GM19043 (cell line): ENCODE measurements at regions not wholly inside any gene's neighbourhood (a gene's known extent, or its start where the extent isn't known, plus 50 kb on each side); places are given as distances from the start of the nearest gene placed in this dataset.

Experiments used
- ATAC-seq: cut with Tn5 transposase; IDR thresholded peaks from one replicate; pipeline ENCODE4 v1.9.1; 2021; ENCODE audit warnings: low read depth; ENCODE audit not compliant: unreplicated experiment

GRCh38 chr15:98403569-98403968, 244.8 kb upstream of the IGF1R start:
- no peak for ATAC-seq

- ATAC-seq: no peak
Observed at GRCh38 chr15:98405013-98405412, 243.3 kb upstream of the IGF1R start.

GRCh38 chr15:98408231-98408630, 240.1 kb upstream of the IGF1R start:
- no peak for ATAC-seq

- ATAC-seq: no peak
Observed at GRCh38 chr15:98410328-98410727, 238.0 kb upstream of the IGF1R start.

GRCh38 chr15:98412852-98413251, 235.5 kb upstream of the IGF1R start:
- no peak for ATAC-seq

- ATAC-seq: no peak
Observed at GRCh38 chr15:98413933-98414546, 234.3 kb upstream of the IGF1R start.

- no peak for ATAC-seq
Observed at GRCh38 chr15:98416222-98416855, 232.0 kb upstream of the IGF1R start.

GRCh38 chr15:98417346-98417745, 231.0 kb upstream of the IGF1R start:
- no peak for ATAC-seq

GRCh38 chr15:98418122-98418521, 230.2 kb upstream of the IGF1R start:
- ATAC-seq: no peak

- ATAC-seq: no peak
Observed at GRCh38 chr15:98419173-98419780, 229.1 kb upstream of the IGF1R start.

- ATAC-seq: no peak
Observed at GRCh38 chr15:98420837-98421236, 227.5 kb upstream of the IGF1R start.

- peak; percentile 75 for ATAC-seq
Observed at GRCh38 chr15:98421419-98422129, 226.8 kb upstream of the IGF1R start.

- no peak for ATAC-seq
Observed at GRCh38 chr15:98422130-98422478, 226.2 kb upstream of the IGF1R start.

- ATAC-seq: no peak
Observed at GRCh38 chr15:98425173-98425572, 223.2 kb upstream of the IGF1R start.

GRCh38 chr15:98427321-98427720, 221.0 kb upstream of the IGF1R start:
- ATAC-seq: no peak

- peak; percentile 90 for ATAC-seq
Observed at GRCh38 chr15:98428253-98428989, 219.9 kb upstream of the IGF1R start.

- ATAC-seq: no peak
Observed at GRCh38 chr15:98431171-98431570, 217.2 kb upstream of the IGF1R start.

- no peak for ATAC-seq
Observed at GRCh38 chr15:98433346-98433745, 215.0 kb upstream of the IGF1R start.

- no peak for ATAC-seq
Observed at GRCh38 chr15:98433856-98434255, 214.5 kb upstream of the IGF1R start.

GRCh38 chr15:98437752-98438151, 210.6 kb upstream of the IGF1R start:
- ATAC-seq: no peak

GRCh38 chr15:98438326-98438725, 210.0 kb upstream of the IGF1R start:
- ATAC-seq: no peak
